ENCODE measurements at regions not wholly inside any gene's neighbourhood (a gene's known extent, or its start where the extent isn't known, plus 50 kb on each side); places are given as distances from the start of the nearest gene placed in this dataset.

GRCh38 chr12:94855853-94856252 lies 147.6 kb downstream of the NDUFA12 start:
- TF ChIP-seq CTCF (IDR thresholded peaks at IDR 0.05 in 2 of 3, conservative IDR thresholded peaks at IDR 0.05 in 1 of 3; ENCODE audit: borderline replicate concordance in 1 of 3, insufficient read depth in 1 of 3, low read depth in 2 of 3, low read length in 2 of 3) (no peak), POLR2A (IDR thresholded peaks at IDR 0.05; ENCODE audit: borderline replicate concordance, extremely low read depth, insufficient read depth, insufficient read length) (no peak), EZH2 (IDR thresholded peaks at IDR 0.05) (no peak)

Measured in HCT116 (cell line).